Hepatocyte (in vitro differentiated cells): ENCODE measurements at regions not wholly inside any gene's neighbourhood (a gene's known extent, or its start where the extent isn't known, plus 50 kb on each side); places are given as distances from the start of the nearest gene placed in this dataset.

Source experiments
- DNase-seq: peaks from one replicate; pipeline ENCODE4 v3.0.0-alpha.2; 2016; ENCODE audit warnings: low spot score
- H2AFZ ChIP-seq: fragments of 200-600 bp; sonication (generic); 2 replicates; pipeline ENCODE4 v1.6.0; 2016; ENCODE audit warnings: antibody characterized with exemption, mild to moderate bottlenecking
- H3K27ac ChIP-seq: fragments of 200-600 bp; sonication (generic); 2 replicates; pipeline ENCODE4 v1.5.1; 2016; ENCODE audit warnings: mild to moderate bottlenecking
- H3K27me3 ChIP-seq: fragments of 200-600 bp; sonication (generic); 2 replicates; pipeline ENCODE4 v1.6.1; 2016
- H3K36me3 ChIP-seq: fragments of 200-600 bp; sonication (generic); replicated peaks from 2 replicates; pipeline ENCODE4 v1.5.1; 2016; ENCODE audit warnings: low read depth; ENCODE audit not compliant: insufficient read depth
- H3K4me1 ChIP-seq: fragments of 200-600 bp; sonication (generic); 2 replicates; pipeline ENCODE4 v1.5.1; 2016; ENCODE audit warnings: mild to moderate bottlenecking, moderate library complexity; ENCODE audit not compliant: insufficient read depth
- H3K4me2 ChIP-seq: fragments of 200-600 bp; sonication (generic); 2 replicates; pipeline ENCODE4 v1.6.0; 2016
- H3K4me3 ChIP-seq: fragments of 200-600 bp; sonication (generic); 2 replicates; pipeline ENCODE4 v1.5.1; 2016; ENCODE audit warnings: mild to moderate bottlenecking
- H3K79me2 ChIP-seq: fragments of 200-600 bp; sonication (generic); 2 replicates; pipeline ENCODE4 v1.6.0; 2017; ENCODE audit warnings: mild to moderate bottlenecking
- H3K9me2 ChIP-seq: fragments of 200-600 bp; sonication (generic); replicated peaks from 2 replicates; pipeline ENCODE4 v1.6.0; 2017; ENCODE audit warnings: mild to moderate bottlenecking; ENCODE audit not compliant: insufficient read depth
- H3K9me3 ChIP-seq: fragments of 200-600 bp; sonication (generic); 2 replicates; pipeline ENCODE4 v1.5.1; 2016; ENCODE audit warnings: low read depth, mild to moderate bottlenecking
- H4K20me1 ChIP-seq: fragments of 200-600 bp; sonication (generic); 2 replicates; pipeline ENCODE4 v1.6.0; 2016; ENCODE audit warnings: mild to moderate bottlenecking; ENCODE audit not compliant: insufficient read depth, poor library complexity, severe bottlenecking
- CTCF ChIP-seq: fragments of 200-600 bp; sonication (generic); IDR thresholded peaks from 2 replicates; pipeline ENCODE4 v1.5.1; 2016; ENCODE audit warnings: antibody characterized with exemption, mild to moderate bottlenecking; ENCODE audit not compliant: poor library complexity
- EZH2 ChIP-seq: fragments of 200-600 bp; sonication (generic); IDR thresholded peaks from 2 replicates; pipeline ENCODE4 v1.6.1; 2016; ENCODE audit warnings: antibody characterized with exemption, mild to moderate bottlenecking, borderline replicate concordance
- EZH2phosphoT487 ChIP-seq: fragments of 200-600 bp; sonication (generic); IDR thresholded peaks from one replicate; pipeline ENCODE4 v1.6.1; 2018; ENCODE audit warnings: antibody characterized with exemption, mild to moderate bottlenecking, low read depth, moderate library complexity; ENCODE audit not compliant: unreplicated experiment, severe bottlenecking
- WGBS: methylation state at CpG from one replicate; pipeline ENCODE4 v1.1.6; 2016; ENCODE audit warnings: low lambda C conversion rate; ENCODE audit errors: missing lambda C conversion rate; 5-methylcytosine and 5-hydroxymethylcytosine counted together

- H3K4me2 ChIP-seq, result peak overlapping the region; percentile 79
- H3K4me1 ChIP-seq, result peaks cover 13% of the 10 kb centered on the region
- H4K20me1 ChIP-seq, result no peaks in the 10 kb centered on the region
- H3K27ac ChIP-seq, result no peak overlapping the region
- H3K4me3 ChIP-seq, result no peak overlapping the region
- no peaks in the 10 kb centered on the region for H3K9me3 ChIP-seq
- WGBS, result 44% methylated on average over 5 of the region's 5 CpGs
- no peak for DNase-seq
- H3K27me3 ChIP-seq, result no peaks in the 10 kb centered on the region
- H3K79me2 ChIP-seq, result no peaks in the 10 kb centered on the region
- no peaks in the 10 kb centered on the region for H3K36me3 ChIP-seq
- H2AFZ ChIP-seq, result peak overlapping the region; percentile 72
- no peaks in the 10 kb centered on the region for H3K9me2 ChIP-seq
- TF ChIP-seq EZH2phosphoT487 (no peak), CTCF (no peak), EZH2 (no peak)
Measured at GRCh38 chr6:85866370-85866730, 223.7 kb upstream of the SYNCRIP start.

- Histone ChIP-seq H3K4me3 (peak overlapping the region; percentile 37), H3K4me2 (peak overlapping the region; percentile 79), H2AFZ (peak overlapping the region; percentile 72), H3K27me3 (no peaks in the 10 kb centered on the region), H3K9me2 (no peaks in the 10 kb centered on the region), H3K36me3 (no peaks in the 10 kb centered on the region), H4K20me1 (no peaks in the 10 kb centered on the region), H3K4me1 (peaks cover 13% of the 10 kb centered on the region), H3K9me3 (no peaks in the 10 kb centered on the region), H3K27ac (no peak overlapping the region), H3K79me2 (no peaks in the 10 kb centered on the region)
- peak; percentile 56 for DNase-seq
- 24% methylated on average over 8 of the region's 8 CpGs for WGBS
- TF ChIP-seq EZH2 (no peak), CTCF (no peak), EZH2phosphoT487 (no peak)
Measured at GRCh38 chr6:85865420-85866369, 223.0 kb upstream of the SYNCRIP start.

- peak overlapping the region; percentile 79 for H3K4me2 ChIP-seq
- peaks cover 13% of the 10 kb centered on the region for H3K4me1 ChIP-seq
- DNase-seq, result peak; percentile 18
- no peak overlapping the region for H3K27ac ChIP-seq
- no peaks in the 10 kb centered on the region for H3K27me3 ChIP-seq
- TF ChIP-seq EZH2phosphoT487 (no peak), EZH2 (no peak), CTCF (peak; percentile 17)
- no peaks in the 10 kb centered on the region for H3K9me2 ChIP-seq
- H3K36me3 ChIP-seq, result no peaks in the 10 kb centered on the region
- peak overlapping the region; percentile 72 for H2AFZ ChIP-seq
- no peaks in the 10 kb centered on the region for H3K9me3 ChIP-seq
- H3K4me3 ChIP-seq, result no peak overlapping the region
- WGBS, result 46% methylated on average over 7 of the region's 7 CpGs
- H3K79me2 ChIP-seq, result no peaks in the 10 kb centered on the region
- H4K20me1 ChIP-seq, result no peaks in the 10 kb centered on the region
Measured at GRCh38 chr6:85864453-85865401, 222.0 kb upstream of the SYNCRIP start.
